DMS53 treated with DMSO at 0.1 percent for 48 hours (cell line): ENCODE measurements at regions not wholly inside any gene's neighbourhood (a gene's known extent, or its start where the extent isn't known, plus 50 kb on each side); places are given as distances from the start of the nearest gene placed in this dataset.

Source experiments
- DNase-seq: peaks from one replicate; lab custom pipeline; 2025; ENCODE audit not compliant: unreplicated experiment; lab: John Stamatoyannopoulos, UW

GRCh38 chr6:16868968-16869367 is 107.7 kb upstream of the ATXN1 start:
- no peak for DNase-seq

GRCh38 chr6:16857969-16858592 is 96.8 kb upstream of the ATXN1 start:
- no peak for DNase-seq

- no peak for DNase-seq
Observed at GRCh38 chr6:16855460-16855859, 94.2 kb upstream of the ATXN1 start.

GRCh38 chr6:16854986-16855385 is 93.7 kb upstream of the ATXN1 start:
- DNase-seq: no peak

GRCh38 chr6:16852671-16853070 is 91.4 kb upstream of the ATXN1 start:
- no peak for DNase-seq

- no peak for DNase-seq
Observed at GRCh38 chr6:16851758-16852157, 90.5 kb upstream of the ATXN1 start.

- no peak for DNase-seq
Observed at GRCh38 chr6:16851044-16851540, 89.8 kb upstream of the ATXN1 start.

- DNase-seq: no peak
Observed at GRCh38 chr6:16850681-16851026, 89.4 kb upstream of the ATXN1 start.

- DNase-seq: no peak
Observed at GRCh38 chr6:16849988-16850680, 88.9 kb upstream of the ATXN1 start.

- no peak for DNase-seq
Observed at GRCh38 chr6:16849280-16849987, 88.2 kb upstream of the ATXN1 start.

GRCh38 chr6:16846399-16846778 is 85.1 kb upstream of the ATXN1 start:
- DNase-seq: no peak

GRCh38 chr6:16844183-16844582 is 82.9 kb upstream of the ATXN1 start:
- no peak for DNase-seq

- DNase-seq: no peak
Observed at GRCh38 chr6:16842676-16843075, 81.4 kb upstream of the ATXN1 start.

GRCh38 chr6:16841241-16841640 is 80.0 kb upstream of the ATXN1 start:
- no peak for DNase-seq

GRCh38 chr6:16840725-16841124 is 79.5 kb upstream of the ATXN1 start:
- DNase-seq: no peak

- DNase-seq: no peak
Observed at GRCh38 chr6:16840291-16840690, 79.0 kb upstream of the ATXN1 start.

GRCh38 chr6:16839631-16840179 is 78.4 kb upstream of the ATXN1 start:
- DNase-seq: no peak

- no peak for DNase-seq
Observed at GRCh38 chr6:16837217-16837972, 76.1 kb upstream of the ATXN1 start.

- DNase-seq: no peak
Observed at GRCh38 chr6:16836144-16836981, 75.1 kb upstream of the ATXN1 start.

GRCh38 chr6:16834242-16834641 is 73.0 kb upstream of the ATXN1 start:
- no peak for DNase-seq
